ENCODE measurements at regions not wholly inside any gene's neighbourhood (a gene's known extent, or its start where the extent isn't known, plus 50 kb on each side); places are given as distances from the start of the nearest gene placed in this dataset.

- Histone ChIP-seq H3K36me3 (ENCODE audit: control insufficient read depth in 4 of 4, insufficient read depth in 3 of 4, low read depth in 1 of 4, low read length in 3 of 4) (no peaks in the 10 kb centered on the region), H3K27me3 (ENCODE audit: control insufficient read depth in 4 of 4, insufficient read depth in 4 of 4, low read length in 3 of 4) (no peaks in the 10 kb centered on the region), H3K27ac (ENCODE audit: low read depth in 1 of 2, low read length in 2 of 2) (no peak overlapping the region), H3K9me3 (ENCODE audit: control insufficient read depth in 4 of 4, low read length in 3 of 4) (no peaks in the 10 kb centered on the region), H3K9ac (ENCODE audit: low read depth in 1 of 2, low read length in 2 of 2) (no peak overlapping the region), H3K4me3 (ENCODE audit: low read depth in 1 of 3, low read length in 3 of 3) (no peak overlapping the region), H3K4me1 (ENCODE audit: control insufficient read depth in 4 of 4, insufficient read depth in 4 of 4, low read length in 3 of 4) (no peaks in the 10 kb centered on the region)
- no peak for TF ChIP-seq ATF3 (IDR thresholded peaks at IDR 0.05)
- WGBS, result 48% methylated on average over 2 of the region's 2 CpGs
- DNase-seq (ENCODE audit: low spot score), result no peak
Observed at GRCh38 chr3:8261018-8261417, 240.6 kb upstream of the LMCD1 start.

GRCh38 chr3:8266730-8267131, 234.9 kb upstream of the LMCD1 start:
- no peaks in the 10 kb centered on the region for H3K36me3 ChIP-seq (ENCODE audit: control insufficient read depth in 4 of 4, insufficient read depth in 3 of 4, low read depth in 1 of 4, low read length in 3 of 4)
- H3K9ac ChIP-seq (ENCODE audit: low read depth in 1 of 2, low read length in 2 of 2), result no peak overlapping the region
- H3K27me3 ChIP-seq (ENCODE audit: control insufficient read depth in 4 of 4, insufficient read depth in 4 of 4, low read length in 3 of 4), result no peaks in the 10 kb centered on the region
- 73% methylated on average over 1 of the region's 1 CpG for WGBS
- no peaks in the 10 kb centered on the region for H3K4me1 ChIP-seq (ENCODE audit: control insufficient read depth in 4 of 4, insufficient read depth in 4 of 4, low read length in 3 of 4)
- TF ChIP-seq ZBTB33 (IDR thresholded peaks at IDR 0.05) (no peak), MAX (IDR thresholded peaks at IDR 0.05) (no peak), ATF3 (IDR thresholded peaks at IDR 0.05) (no peak)
- no peak for DNase-seq (ENCODE audit: low spot score)
- H3K27ac ChIP-seq (ENCODE audit: low read depth in 1 of 2, low read length in 2 of 2), result no peak overlapping the region
- H3K9me3 ChIP-seq (ENCODE audit: control insufficient read depth in 4 of 4, low read length in 3 of 4), result no peaks in the 10 kb centered on the region
- H3K4me3 ChIP-seq (ENCODE audit: low read depth in 1 of 3, low read length in 3 of 3), result no peak overlapping the region

- TF ChIP-seq TAF1 (conservative IDR thresholded peaks at IDR 0.05) (no peak), SP1 (IDR thresholded peaks at IDR 0.05) (no peak), HNF4G (IDR thresholded peaks at IDR 0.05) (no peak), REST (IDR thresholded peaks at IDR 0.05) (no peak), FOXA2 (IDR thresholded peaks at IDR 0.05) (no peak), FOXA1 (IDR thresholded peaks at IDR 0.05) (no peak), NR2F2 (IDR thresholded peaks at IDR 0.05) (no peak), ZBTB33 (IDR thresholded peaks at IDR 0.05) (no peak), MAX (IDR thresholded peaks at IDR 0.05) (no peak), EGR1 (IDR thresholded peaks at IDR 0.05; ENCODE audit: low read depth in 2 of 2) (no peak), RXRA (IDR thresholded peaks at IDR 0.05) (no peak), ATF3 (IDR thresholded peaks at IDR 0.05) (no peak), YY1 (IDR thresholded peaks at IDR 0.05) (no peak)
- Histone ChIP-seq H3K36me3 (ENCODE audit: control insufficient read depth in 4 of 4, insufficient read depth in 3 of 4, low read depth in 1 of 4, low read length in 3 of 4) (no peaks in the 10 kb centered on the region), H3K4me3 (ENCODE audit: low read depth in 1 of 3, low read length in 3 of 3) (no peak overlapping the region), H3K4me1 (ENCODE audit: control insufficient read depth in 4 of 4, insufficient read depth in 4 of 4, low read length in 3 of 4) (no peaks in the 10 kb centered on the region), H3K9ac (ENCODE audit: low read depth in 1 of 2, low read length in 2 of 2) (no peak overlapping the region), H3K9me3 (ENCODE audit: control insufficient read depth in 4 of 4, low read length in 3 of 4) (no peaks in the 10 kb centered on the region), H3K27ac (ENCODE audit: low read depth in 1 of 2, low read length in 2 of 2) (no peak overlapping the region), H3K27me3 (ENCODE audit: control insufficient read depth in 4 of 4, insufficient read depth in 4 of 4, low read length in 3 of 4) (no peaks in the 10 kb centered on the region)
- no peak for DNase-seq (ENCODE audit: low spot score)
- 94% methylated on average over 5 of the region's 5 CpGs for whole genome bisulfite sequencing
Observed at GRCh38 chr3:8273479-8273878, 228.1 kb upstream of the LMCD1 start.
